ENCODE measurements at regions not wholly inside any gene's neighbourhood (a gene's known extent, or its start where the extent isn't known, plus 50 kb on each side); places are given as distances from the start of the nearest gene placed in this dataset.

DNA sequence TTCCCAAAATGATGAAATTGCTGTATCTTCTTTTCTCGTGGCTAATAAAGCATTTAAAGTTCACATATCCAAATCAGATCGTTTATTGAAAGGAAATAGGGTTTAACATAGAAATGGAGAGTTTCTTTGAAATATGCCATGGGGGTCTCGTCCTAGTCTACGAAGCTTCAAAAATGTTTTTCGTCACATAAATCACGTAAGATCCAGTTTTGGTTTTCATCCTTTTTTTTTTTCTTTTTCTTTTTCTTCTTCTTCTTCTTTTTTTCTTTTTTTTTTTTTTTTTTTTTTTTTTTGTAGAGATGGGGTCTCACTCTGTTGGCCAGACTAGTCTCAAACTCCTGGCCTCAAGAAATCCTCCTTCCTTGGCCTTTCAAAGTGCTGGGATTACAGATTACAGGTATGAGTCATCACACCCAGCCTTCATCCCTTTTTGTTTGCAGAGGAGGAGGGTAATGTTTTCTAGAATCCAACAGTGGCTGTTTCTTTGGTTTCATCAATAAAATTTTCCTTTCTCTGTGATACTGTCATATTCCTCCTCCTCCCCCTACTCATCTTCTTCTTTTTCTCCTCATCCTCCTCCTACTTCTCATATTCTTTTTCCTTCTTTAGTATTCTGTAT, 94.7 kb upstream of the LOC128125822 start:
- TF ChIP-seq ESRRG (CRISPR knock-in tag; IDR thresholded peaks at IDR 0.05) (no peak), ARNTL (CRISPR knock-in tag; IDR thresholded peaks at IDR 0.05; ENCODE audit: borderline replicate concordance, low read depth) (no peak), RARB (CRISPR knock-in tag; IDR thresholded peaks at IDR 0.05) (no peak), GLIS3 (CRISPR knock-in tag; IDR thresholded peaks at IDR 0.05) (no peak), TOX (CRISPR knock-in tag; IDR thresholded peaks at IDR 0.05; ENCODE audit: borderline replicate concordance) (no peak), SNAI2 (CRISPR knock-in tag; IDR thresholded peaks at IDR 0.05) (no peak), ZNF70 (CRISPR knock-in tag; IDR thresholded peaks at IDR 0.05) (no peak)
- TF ChIP-seq, protein P1, sequence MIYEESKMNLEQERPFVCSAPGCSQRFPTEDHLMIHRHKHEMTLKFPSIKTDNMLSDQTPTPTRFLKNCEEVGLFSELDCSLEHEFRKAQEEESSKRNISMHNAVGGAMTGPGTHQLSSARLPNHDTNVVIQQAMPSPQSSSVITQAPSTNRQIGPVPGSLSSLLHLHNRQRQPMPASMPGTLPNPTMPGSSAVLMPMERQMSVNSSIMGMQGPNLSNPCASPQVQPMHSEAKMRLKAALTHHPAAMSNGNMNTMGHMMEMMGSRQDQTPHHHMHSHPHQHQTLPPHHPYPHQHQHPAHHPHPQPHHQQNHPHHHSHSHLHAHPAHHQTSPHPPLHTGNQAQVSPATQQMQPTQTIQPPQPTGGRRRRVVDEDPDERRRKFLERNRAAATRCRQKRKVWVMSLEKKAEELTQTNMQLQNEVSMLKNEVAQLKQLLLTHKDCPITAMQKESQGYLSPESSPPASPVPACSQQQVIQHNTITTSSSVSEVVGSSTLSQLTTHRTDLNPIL (CRISPR knock-in tag; IDR thresholded peaks at IDR 0.05; ENCODE audit: low read depth) = no peak
